G401 (cell line): ENCODE measurements at regions not wholly inside any gene's neighbourhood (a gene's known extent, or its start where the extent isn't known, plus 50 kb on each side); places are given as distances from the start of the nearest gene placed in this dataset.

Experiments used
- DNase-seq: peaks from one replicate; pipeline ENCODE4 v3.0.0-alpha.2; 2015; ENCODE audit warnings: low spot score
- in situ Hi-C: cut with HindIII; loops from 2 replicates; pipeline ENCODE4 v1.10.0; 2016; ENCODE audit warnings: low sequenced_read_pairs, mixed read lengths

DNA sequence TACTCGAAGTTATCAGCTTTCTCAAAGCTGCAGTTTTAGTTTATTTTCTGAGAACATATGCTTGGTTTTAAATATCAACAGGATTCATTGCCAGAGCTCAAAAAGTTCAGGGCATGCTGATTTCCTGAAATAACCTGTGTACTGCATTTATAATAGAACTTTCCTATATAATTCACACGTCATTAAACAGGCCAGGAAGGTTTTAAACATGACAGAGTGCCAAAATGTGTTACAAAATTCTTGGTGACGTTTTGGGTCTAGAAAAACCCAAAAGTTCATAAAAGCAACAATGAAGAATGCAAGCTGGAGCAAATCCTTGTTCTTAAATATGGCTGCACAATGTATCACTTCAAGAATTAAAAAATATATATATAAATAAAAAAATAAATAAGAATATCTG lies 1139.1 kb downstream of the CDH11 start:
- in situ Hi-C loops = no loop called here

GRCh38 chr16:63982110-63982509 lies 1139.8 kb downstream of the CDH11 start:
- in situ Hi-C loops = no loop called here
- no peak for DNase-seq

More for the DNA sequence above, 1139.1 kb downstream of the CDH11 start:
- no peak for DNase-seq

DNA sequence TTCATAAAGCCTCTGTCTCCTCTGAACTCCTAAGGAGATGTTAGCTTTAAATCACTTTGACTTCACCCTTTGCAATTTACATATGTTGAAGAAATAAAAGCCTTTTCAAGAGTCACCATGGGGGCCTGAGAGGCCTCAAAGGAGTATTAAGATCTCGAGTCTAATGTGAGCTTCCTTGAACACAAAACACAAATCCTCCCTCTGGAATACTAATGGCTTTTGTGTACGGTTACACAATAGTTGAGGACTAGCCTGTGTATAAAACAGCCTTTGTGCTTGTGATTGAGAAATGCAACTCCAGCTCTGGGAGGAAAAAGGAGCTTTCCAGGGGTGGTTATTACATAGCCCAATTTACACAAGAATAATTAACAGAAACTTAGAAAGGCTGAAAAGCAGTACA lies 1140.2 kb downstream of the CDH11 start:
- DNase-seq = no peak
- in situ Hi-C loops = no loop called here

- DNase-seq = no peak
- in situ Hi-C loops = no loop called here
Observed at GRCh38 chr16:63980763-63981162, 1141.1 kb downstream of the CDH11 start.

DNA sequence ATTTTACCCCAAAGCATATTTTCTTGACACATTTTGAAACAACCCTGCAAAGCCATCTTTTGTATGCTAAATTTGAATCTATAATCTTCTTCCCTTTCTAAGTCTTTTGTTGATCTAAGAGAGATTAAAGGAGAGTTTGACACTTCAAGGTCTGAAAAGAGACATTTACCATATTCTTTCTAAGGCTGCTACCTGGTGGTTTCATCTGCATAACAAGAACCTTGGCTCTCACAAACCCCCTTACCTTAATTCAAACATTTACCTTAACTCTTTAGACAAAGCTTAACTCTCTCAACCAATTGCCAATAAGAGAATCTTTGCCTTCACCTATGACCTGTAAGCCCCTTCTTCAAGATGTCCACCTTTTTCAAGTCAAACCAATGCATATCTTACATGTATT lies 1143.6 kb downstream of the CDH11 start:
- in situ Hi-C loops = no loop called here
- no peak for DNase-seq

DNA sequence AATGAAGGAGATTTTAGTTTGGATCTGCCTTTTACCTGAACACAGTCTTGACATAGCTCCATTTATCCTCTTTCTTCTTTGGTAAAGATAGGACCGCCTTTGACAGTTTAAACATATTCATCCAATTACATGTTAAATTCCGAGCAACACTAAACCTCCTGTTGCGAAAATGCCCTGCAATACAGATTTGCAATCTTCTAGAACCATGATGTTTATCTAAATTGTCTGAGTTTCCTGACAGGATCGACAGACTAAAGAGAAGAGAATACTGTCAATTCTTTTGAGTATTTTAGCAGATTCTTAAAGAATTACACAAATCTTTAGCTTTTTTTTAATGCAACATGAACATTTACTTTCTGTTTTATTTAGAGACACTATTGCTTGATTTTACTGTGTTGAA lies 1145.5 kb downstream of the CDH11 start:
- DNase-seq = no peak
- in situ Hi-C loops = no loop called here

DNA sequence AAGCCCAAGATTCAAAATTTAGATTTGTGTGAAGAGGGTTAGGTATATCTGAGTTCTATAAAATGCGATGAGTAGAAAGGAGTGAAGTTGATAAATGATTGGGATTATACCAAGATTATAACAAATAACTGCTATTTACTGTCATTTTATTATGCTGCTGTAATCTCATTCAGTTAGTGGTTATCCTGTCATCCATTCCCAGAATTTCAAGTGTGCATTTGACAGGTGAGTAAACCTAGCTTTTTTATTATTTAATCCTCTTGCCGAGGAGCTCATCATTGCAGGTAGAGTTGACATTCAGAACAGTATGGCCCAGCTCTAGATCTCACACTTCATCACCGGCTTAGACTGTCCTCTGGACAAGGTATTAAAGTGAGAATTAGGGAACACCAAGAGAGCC lies 1146.2 kb downstream of the CDH11 start:
- DNase-seq = no peak
- in situ Hi-C loops = no loop called here

GRCh38 chr16:63967966-63968365 lies 1153.9 kb downstream of the CDH11 start:
- DNase-seq = no peak
- in situ Hi-C loops = no loop called here

- in situ Hi-C loops = no loop called here
- no peak for DNase-seq
Observed at GRCh38 chr16:63960321-63960720, 1161.5 kb downstream of the CDH11 start.

- in situ Hi-C loops = no loop called here
- no peak for DNase-seq
Observed at GRCh38 chr16:63947022-63947421, 1174.8 kb downstream of the CDH11 start.

GRCh38 chr16:63945806-63946205 lies 1176.1 kb downstream of the CDH11 start:
- in situ Hi-C loops = no loop called here
- no peak for DNase-seq

- in situ Hi-C loops = no loop called here
- no peak for DNase-seq
Observed at GRCh38 chr16:63943566-63943965, 1178.3 kb downstream of the CDH11 start.

DNA sequence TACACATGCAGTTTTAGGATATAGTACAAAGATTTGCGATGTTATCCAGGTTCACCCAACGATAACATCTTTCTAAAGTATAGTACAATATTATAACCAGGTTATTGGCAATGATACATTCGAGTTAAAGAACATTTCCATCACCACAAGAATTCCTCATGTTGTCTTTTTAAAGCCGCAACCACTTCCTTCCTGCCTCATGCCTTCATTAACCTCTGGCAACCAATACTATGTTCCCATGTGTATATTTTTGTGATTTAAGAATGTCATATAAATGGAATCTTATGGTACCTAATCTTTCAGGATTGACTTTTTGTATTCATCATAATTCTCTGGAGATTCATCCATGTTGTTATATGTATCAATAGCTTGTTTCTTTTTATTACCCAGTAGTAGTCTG lies 1183.2 kb downstream of the CDH11 start:
- no peak for DNase-seq
- in situ Hi-C loops = no loop called here

DNA sequence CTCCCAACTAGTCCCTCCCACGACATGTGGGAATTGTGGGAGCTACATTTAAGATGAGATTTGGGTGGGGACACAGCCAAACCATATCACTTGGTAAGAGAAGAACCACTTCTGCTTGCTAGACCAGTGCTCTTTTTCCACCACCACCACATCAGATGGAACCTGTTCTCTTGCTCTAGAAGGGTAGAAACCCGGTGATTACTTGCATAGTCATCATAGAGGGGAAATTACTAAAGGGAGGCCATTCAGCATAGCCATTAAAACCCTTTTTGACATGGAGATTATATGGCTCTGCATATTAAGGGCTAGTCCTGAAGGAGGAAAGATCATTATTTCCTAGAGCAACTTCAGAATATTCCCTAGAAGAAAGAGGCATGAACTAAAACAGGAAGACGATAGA lies 1188.0 kb downstream of the CDH11 start:
- in situ Hi-C loops = no loop called here
- no peak for DNase-seq

DNA sequence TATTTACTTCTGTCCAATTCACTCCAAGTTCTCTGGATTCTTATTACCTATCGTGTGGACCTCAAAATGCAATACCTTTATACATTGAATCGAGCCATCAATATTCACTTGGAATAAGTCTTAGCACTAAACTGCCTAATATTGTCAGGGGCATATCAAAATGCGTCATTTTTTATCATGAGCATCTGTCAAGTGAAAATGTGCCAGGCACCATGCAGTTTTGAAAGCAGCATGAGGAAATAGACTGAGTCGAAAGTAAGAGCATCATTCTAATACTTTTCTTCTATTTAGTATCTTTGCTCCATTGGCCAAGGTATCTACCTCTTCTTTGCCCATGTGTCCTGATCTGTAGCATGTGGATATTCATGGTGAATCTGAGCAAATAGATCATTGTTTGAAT lies 1193.4 kb downstream of the CDH11 start:
- in situ Hi-C loops = no loop called here
- DNase-seq = peak; percentile 93

DNA sequence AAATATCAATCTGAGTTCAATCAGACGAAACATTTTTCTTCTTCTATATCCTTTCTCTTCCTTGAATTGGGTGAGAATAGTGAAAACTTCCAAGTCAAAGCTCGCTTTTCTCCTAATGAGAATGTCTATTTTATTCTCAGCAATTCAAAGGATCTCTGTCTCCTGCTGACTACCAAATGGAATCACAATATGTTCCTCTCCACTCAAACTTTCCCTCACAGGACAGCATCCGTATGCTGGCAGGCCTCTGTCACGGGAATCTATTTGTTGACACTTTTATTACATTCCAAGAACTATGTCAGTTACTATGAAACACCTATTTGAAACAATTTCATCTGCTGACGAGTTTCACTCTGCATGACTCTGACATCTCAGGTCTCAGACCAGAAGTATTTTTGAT lies 1196.6 kb downstream of the CDH11 start:
- in situ Hi-C loops = no loop called here
- peak; percentile 97 for DNase-seq

DNA sequence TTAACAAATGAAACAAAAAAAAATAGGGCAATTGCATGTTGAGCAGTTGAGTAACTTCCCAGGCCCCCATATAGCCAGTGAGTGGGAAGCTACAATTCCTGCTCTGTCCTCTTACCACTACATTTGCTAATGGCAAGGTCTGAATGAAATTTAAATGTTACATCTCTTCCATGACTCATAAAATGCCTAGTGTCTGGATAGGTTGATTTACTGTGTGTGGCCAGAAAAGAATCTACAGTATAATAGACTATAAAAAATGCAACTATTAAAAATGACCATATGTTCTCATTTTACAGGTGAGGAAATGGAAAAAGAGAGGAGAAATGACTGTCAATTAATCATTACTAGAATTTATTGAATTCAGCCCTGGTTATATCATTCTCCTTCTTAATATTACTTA lies 1199.3 kb downstream of the CDH11 start:
- peak; percentile 6 for DNase-seq
- in situ Hi-C loops = no loop called here

DNA sequence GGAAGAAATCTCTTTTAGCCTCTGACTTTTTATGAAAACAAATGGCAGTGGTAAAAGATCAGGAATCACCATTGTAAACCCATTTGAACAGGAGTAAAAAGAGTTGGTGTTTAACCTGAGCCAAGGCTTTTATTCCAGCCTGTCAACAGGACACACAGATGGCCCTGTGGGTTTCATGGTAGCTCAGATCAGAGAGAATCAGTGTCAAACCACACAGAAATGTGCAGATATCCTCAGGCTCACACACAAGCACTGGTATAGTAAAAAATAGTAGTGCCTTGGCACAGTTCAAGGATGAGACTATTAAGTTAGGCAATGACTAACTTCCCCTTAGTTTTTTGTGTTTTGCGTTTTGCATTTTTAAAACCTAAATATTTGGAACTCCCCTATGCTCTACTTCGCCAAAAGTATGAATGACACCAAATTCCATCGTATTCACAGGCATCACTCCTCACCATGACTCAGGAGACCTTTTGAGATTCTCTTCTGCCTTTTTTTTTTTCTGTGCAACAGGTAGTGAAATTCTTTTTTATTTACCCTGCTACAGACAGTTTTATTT lies 1200.0 kb downstream of the CDH11 start:
- in situ Hi-C loops = no loop called here
- DNase-seq = peak; percentile 92

- in situ Hi-C loops = no loop called here
Observed at GRCh38 chr16:63913290-63913689, 1208.6 kb downstream of the CDH11 start.

DNA sequence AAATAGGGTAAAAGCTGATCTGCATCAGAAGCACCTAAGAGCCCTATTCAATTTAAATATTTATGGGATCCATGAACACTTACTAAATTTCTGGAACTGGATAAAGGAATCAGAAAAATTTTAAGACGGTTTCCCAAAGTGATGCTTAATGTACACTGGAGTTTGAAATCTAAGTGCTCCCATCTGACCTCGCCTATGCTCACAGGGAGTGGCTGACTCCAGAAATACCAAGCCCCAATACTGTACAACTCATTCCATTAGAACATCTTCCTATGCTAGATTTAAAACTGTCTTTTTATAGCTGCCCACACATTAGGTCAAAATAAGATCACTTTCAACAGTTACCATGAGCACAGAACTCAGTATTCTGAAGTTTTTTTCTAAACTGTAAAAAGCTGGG lies 1214.6 kb downstream of the CDH11 start:
- no peak for DNase-seq
- in situ Hi-C loops = no loop called here

More at GRCh38 chr16:63913290-63913689, 1208.6 kb downstream of the CDH11 start:
- DNase-seq = no peak

GRCh38 chr16:63904930-63905329 lies 1216.9 kb downstream of the CDH11 start:
- in situ Hi-C loops = no loop called here
- DNase-seq = no peak

DNA sequence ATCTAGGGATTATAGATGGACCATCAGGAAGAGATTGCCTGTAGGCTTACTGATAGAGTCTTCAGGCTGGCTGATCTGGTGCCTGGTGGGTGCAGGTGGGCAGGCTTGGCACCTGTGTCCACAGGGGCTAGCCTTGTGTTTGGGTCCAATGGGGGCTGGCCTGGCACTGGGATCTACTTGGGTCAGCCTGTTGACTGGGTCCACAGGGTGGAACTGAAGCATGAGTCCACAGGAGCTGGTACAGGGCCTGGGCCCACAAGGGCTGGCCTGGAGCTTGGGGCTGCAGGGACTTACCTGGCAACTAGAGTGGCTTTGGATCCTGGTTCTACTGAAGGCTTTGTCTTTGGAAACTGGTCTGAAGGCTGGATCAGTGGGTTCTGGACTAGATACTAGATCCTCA lies 1217.7 kb downstream of the CDH11 start:
- DNase-seq = no peak
- in situ Hi-C loops = no loop called here
